ENCODE measurements at regions not wholly inside any gene's neighbourhood (a gene's known extent, or its start where the extent isn't known, plus 50 kb on each side); places are given as distances from the start of the nearest gene placed in this dataset.
"Not testable (repeated sequence)": the region's sequence is repeated elsewhere in the genome, so short reads cannot be mapped to it uniquely, and the experiment has no call there.

- no peak overlapping the region for H3K4me3 ChIP-seq
- no peaks in the 10 kb centered on the region for H4K20me1 ChIP-seq
- no peaks in the 10 kb centered on the region for H3K27me3 ChIP-seq
- H3K27ac ChIP-seq: no peak overlapping the region
- TF ChIP-seq Cebpa-rat (IDR thresholded peaks at IDR 0.05): no peak
- H3K4me1 ChIP-seq: no peaks in the 10 kb centered on the region
- H3K36me3 ChIP-seq: no peaks in the 10 kb centered on the region
- no peak overlapping the region for H3K9ac ChIP-seq
- no peak overlapping the region for H3K4me2 ChIP-seq
- no peaks in the 10 kb centered on the region for H3K9me3 ChIP-seq
Observed at GRCh38 chr18:27544206-27544605, 359.1 kb upstream of the CHST9 start.

DNA sequence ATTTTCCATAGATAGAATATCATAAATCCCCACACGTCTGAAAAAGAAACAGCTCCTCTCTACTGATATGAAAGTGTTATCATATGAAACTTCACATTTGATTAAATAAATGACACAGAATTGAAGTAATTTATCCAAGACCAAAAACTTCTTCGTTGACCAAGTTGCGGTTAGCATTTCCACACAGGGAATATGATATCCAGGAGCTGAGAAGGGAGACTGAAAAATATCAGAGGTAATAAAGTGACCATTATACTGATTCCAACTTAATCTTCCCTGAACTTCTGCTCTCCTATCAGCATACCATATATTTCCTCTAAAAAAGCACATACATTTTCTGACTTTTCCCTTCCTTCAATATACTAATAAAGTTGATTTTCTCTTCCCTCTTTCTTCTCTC is 356.2 kb upstream of the CHST9 start:
- no peaks in the 10 kb centered on the region for H4K20me1 ChIP-seq
- no peak overlapping the region for H3K4me2 ChIP-seq
- no peaks in the 10 kb centered on the region for H3K9me3 ChIP-seq
- no peaks in the 10 kb centered on the region for H3K4me1 ChIP-seq
- no peak overlapping the region for H3K9ac ChIP-seq
- no peaks in the 10 kb centered on the region for H3K27me3 ChIP-seq
- no peaks in the 10 kb centered on the region for H3K36me3 ChIP-seq
- H3K27ac ChIP-seq: no peak overlapping the region
- H3K4me3 ChIP-seq: no peak overlapping the region
- no peak for TF ChIP-seq Cebpa-rat (IDR thresholded peaks at IDR 0.05)

DNA sequence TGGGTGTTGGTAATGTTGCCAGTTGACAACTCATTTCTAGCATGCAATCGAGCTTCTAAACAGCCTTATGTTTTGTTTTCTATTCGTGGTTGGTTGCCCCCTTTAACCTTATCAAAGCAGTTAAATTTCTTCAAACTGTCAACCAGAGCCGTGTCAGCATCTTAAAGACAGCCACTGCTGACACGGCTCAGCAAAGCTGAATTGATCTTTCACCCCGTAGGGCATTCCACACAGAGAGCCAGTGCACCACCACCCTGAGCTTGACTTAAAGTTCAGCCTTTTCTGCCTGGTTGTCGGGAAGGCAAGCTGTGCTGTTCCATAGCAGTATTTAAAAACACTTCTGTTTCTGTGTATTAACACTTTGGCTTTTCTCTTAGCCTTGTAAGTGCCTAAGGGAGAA is 355.0 kb upstream of the CHST9 start:
- H3K36me3 ChIP-seq: no peaks in the 10 kb centered on the region
- no peaks in the 10 kb centered on the region for H3K4me1 ChIP-seq
- no peak overlapping the region for H3K4me3 ChIP-seq
- no peaks in the 10 kb centered on the region for H3K27me3 ChIP-seq
- no peak overlapping the region for H3K4me2 ChIP-seq
- TF ChIP-seq Cebpa-rat (IDR thresholded peaks at IDR 0.05): no peak
- H3K9me3 ChIP-seq: no peaks in the 10 kb centered on the region
- H3K9ac ChIP-seq: no peak overlapping the region
- no peaks in the 10 kb centered on the region for H4K20me1 ChIP-seq
- H3K27ac ChIP-seq: no peak overlapping the region

- H3K9ac ChIP-seq: no peak overlapping the region
- TF ChIP-seq Cebpa-rat (IDR thresholded peaks at IDR 0.05): no peak
- H3K4me3 ChIP-seq: no peak overlapping the region
- no peaks in the 10 kb centered on the region for H3K36me3 ChIP-seq
- no peak overlapping the region for H3K4me2 ChIP-seq
- peaks cover 5% of the 10 kb centered on the region for H3K9me3 ChIP-seq
- H3K27ac ChIP-seq: no peak overlapping the region
- no peaks in the 10 kb centered on the region for H3K27me3 ChIP-seq
- no peaks in the 10 kb centered on the region for H4K20me1 ChIP-seq
- H3K4me1 ChIP-seq: no peaks in the 10 kb centered on the region
Observed at GRCh38 chr18:27528925-27529521, 343.9 kb upstream of the CHST9 start.

GRCh38 chr18:27527856-27528255 is 342.7 kb upstream of the CHST9 start:
- peaks cover 5% of the 10 kb centered on the region for H3K9me3 ChIP-seq
- H3K4me3 ChIP-seq: no peak overlapping the region
- no peak for TF ChIP-seq Cebpa-rat (IDR thresholded peaks at IDR 0.05)
- no peaks in the 10 kb centered on the region for H3K36me3 ChIP-seq
- H3K27me3 ChIP-seq: no peaks in the 10 kb centered on the region
- H3K4me2 ChIP-seq: no peak overlapping the region
- no peaks in the 10 kb centered on the region for H3K4me1 ChIP-seq
- H4K20me1 ChIP-seq: no peaks in the 10 kb centered on the region
- no peak overlapping the region for H3K27ac ChIP-seq
- no peak overlapping the region for H3K9ac ChIP-seq

- no peaks in the 10 kb centered on the region for H3K9me3 ChIP-seq
- no peak overlapping the region for H3K9ac ChIP-seq
- TF ChIP-seq Cebpa-rat (IDR thresholded peaks at IDR 0.05): no peak
- H3K4me2 ChIP-seq: no peak overlapping the region
- H3K27ac ChIP-seq: no peak overlapping the region
- H3K27me3 ChIP-seq: no peaks in the 10 kb centered on the region
- no peaks in the 10 kb centered on the region for H3K4me1 ChIP-seq
- no peak overlapping the region for H3K4me3 ChIP-seq
- H3K36me3 ChIP-seq: no peaks in the 10 kb centered on the region
- no peaks in the 10 kb centered on the region for H4K20me1 ChIP-seq
Observed at GRCh38 chr18:27520401-27520800, 335.3 kb upstream of the CHST9 start.

- not testable (repeated sequence) for H3K36me3 ChIP-seq, H3K9ac ChIP-seq, H4K20me1 ChIP-seq, H3K27ac ChIP-seq, H3K27me3 ChIP-seq, H3K9me3 ChIP-seq, H3K4me3 ChIP-seq, H3K4me1 ChIP-seq, H3K4me2 ChIP-seq
Observed at GRCh38 chr18:27510036-27510633, 325.0 kb upstream of the CHST9 start.

DNA sequence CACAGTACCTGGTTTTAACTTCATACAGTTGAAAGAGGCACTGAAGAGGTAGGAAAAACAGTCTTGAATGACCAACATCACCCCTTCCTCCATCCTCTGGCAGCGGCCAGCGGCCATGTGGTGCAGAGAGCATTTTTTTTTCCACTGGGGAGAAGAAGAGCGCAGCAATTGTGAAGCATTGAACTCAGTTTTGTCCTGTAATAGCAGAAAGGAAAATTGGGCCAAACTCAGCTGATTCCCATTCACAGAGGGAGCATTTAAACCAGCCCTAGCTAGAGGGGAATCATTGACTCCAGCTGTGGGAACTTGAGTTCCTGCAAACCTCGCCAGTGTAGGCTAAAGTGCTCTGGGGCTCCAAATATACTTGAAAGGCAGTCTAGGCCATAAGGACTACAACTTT is 316.6 kb upstream of the CHST9 start:
- no peak overlapping the region for H3K27ac ChIP-seq
- H3K36me3 ChIP-seq: no peaks in the 10 kb centered on the region
- no peak overlapping the region for H3K4me2 ChIP-seq
- no peaks in the 10 kb centered on the region for H4K20me1 ChIP-seq
- H3K27me3 ChIP-seq: no peaks in the 10 kb centered on the region
- no peak overlapping the region for H3K4me3 ChIP-seq
- no peaks in the 10 kb centered on the region for H3K9me3 ChIP-seq
- no peak for TF ChIP-seq Cebpa-rat (IDR thresholded peaks at IDR 0.05)
- H3K4me1 ChIP-seq: no peaks in the 10 kb centered on the region
- H3K9ac ChIP-seq: no peak overlapping the region

DNA sequence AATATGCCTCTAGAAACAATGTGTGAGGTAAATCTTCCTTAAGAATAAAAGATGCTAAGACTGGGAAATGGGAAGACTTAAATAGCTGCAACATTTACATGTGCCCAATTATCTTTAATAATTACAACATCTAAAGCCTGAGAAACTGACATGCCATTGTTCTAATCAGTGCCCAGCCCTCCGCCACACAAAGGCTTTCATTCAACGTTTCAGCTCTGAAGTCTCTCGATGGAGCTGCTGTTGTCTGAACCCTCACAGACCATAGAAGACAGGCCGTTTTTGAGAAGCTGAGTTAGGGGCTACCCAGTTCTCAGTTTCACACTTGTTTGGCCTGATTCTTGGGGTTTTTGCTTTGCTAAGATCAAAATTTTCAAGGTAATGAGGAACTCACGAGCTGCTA is 315.4 kb upstream of the CHST9 start:
- H3K9me3 ChIP-seq: no peaks in the 10 kb centered on the region
- H3K27me3 ChIP-seq: no peaks in the 10 kb centered on the region
- no peak overlapping the region for H3K9ac ChIP-seq
- H3K36me3 ChIP-seq: no peaks in the 10 kb centered on the region
- no peaks in the 10 kb centered on the region for H4K20me1 ChIP-seq
- no peak overlapping the region for H3K4me3 ChIP-seq
- H3K27ac ChIP-seq: no peak overlapping the region
- no peaks in the 10 kb centered on the region for H3K4me1 ChIP-seq
- H3K4me2 ChIP-seq: no peak overlapping the region
- no peak for TF ChIP-seq Cebpa-rat (IDR thresholded peaks at IDR 0.05)

GRCh38 chr18:27497246-27497645 is 312.1 kb upstream of the CHST9 start:
- Histone ChIP-seq H3K27me3 (no peaks in the 10 kb centered on the region), H3K36me3 (no peaks in the 10 kb centered on the region), H4K20me1 (no peaks in the 10 kb centered on the region), H3K9me3 (no peaks in the 10 kb centered on the region), H3K4me2 (no peak overlapping the region), H3K4me1 (no peaks in the 10 kb centered on the region), H3K9ac (no peak overlapping the region), H3K27ac (no peak overlapping the region), H3K4me3 (no peak overlapping the region)
- no peak for TF ChIP-seq Cebpa-rat (IDR thresholded peaks at IDR 0.05)

DNA sequence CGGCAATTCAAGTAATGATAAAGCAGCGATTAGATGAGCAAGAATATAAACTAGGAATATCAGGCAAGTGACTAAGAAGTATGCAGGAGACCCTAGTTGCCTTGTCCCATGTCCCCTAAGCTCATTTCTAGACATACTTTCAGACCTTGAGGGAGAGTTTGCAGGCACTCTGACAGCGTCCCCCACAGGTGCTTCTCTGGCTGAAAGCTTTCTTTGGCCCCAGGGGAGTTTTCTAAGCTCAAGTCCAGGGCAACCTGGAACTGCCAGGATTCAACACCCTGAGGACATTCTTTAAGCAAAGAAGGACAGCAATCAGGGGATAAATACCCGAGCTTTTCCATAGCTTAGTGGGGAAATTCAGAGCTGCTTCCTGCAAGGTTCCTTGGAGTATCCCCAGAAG is 308.1 kb upstream of the CHST9 start:
- Histone ChIP-seq H3K36me3 (no peaks in the 10 kb centered on the region), H3K4me1 (no peaks in the 10 kb centered on the region), H3K9me3 (no peaks in the 10 kb centered on the region), H3K27me3 (no peaks in the 10 kb centered on the region), H3K9ac (no peak overlapping the region), H3K4me3 (no peak overlapping the region), H3K27ac (no peak overlapping the region), H4K20me1 (no peaks in the 10 kb centered on the region), H3K4me2 (no peak overlapping the region)
- no peak for TF ChIP-seq Cebpa-rat (IDR thresholded peaks at IDR 0.05)

Measured in BLaER1 (cell line).